ENCODE measurements at regions not wholly inside any gene's neighbourhood (a gene's known extent, or its start where the extent isn't known, plus 50 kb on each side); places are given as distances from the start of the nearest gene placed in this dataset.

- no peak for TF ChIP-seq FOXJ3 (CRISPR knock-in tag; IDR thresholded peaks at IDR 0.05)
- no peak for TF ChIP-seq USF1 (IDR thresholded peaks at IDR 0.05; ENCODE audit: borderline replicate concordance, low read depth)
- no peak for TF ChIP-seq IRF3 (IDR thresholded peaks at IDR 0.05; ENCODE audit: low read depth, low read length)
- TF ChIP-seq GABPA (IDR thresholded peaks at IDR 0.05; ENCODE audit: low read depth) = no peak
- no peak for TF ChIP-seq RXRA (IDR thresholded peaks at IDR 0.05; ENCODE audit: borderline replicate concordance, low read depth)
- TF ChIP-seq RCOR1 (IDR thresholded peaks at IDR 0.05; ENCODE audit: low read length) = no peak
- no peak for TF ChIP-seq ZBTB33 (IDR thresholded peaks at IDR 0.05; ENCODE audit: borderline replicate concordance, low read depth)
- no peak for TF ChIP-seq SIN3A (IDR thresholded peaks at IDR 0.05; ENCODE audit: borderline replicate concordance, low read depth, low read length)
- TF ChIP-seq GATA2 (CRISPR knock-in tag; IDR thresholded peaks at IDR 0.05) = no peak
- TF ChIP-seq ELF1 (IDR thresholded peaks at IDR 0.05) = no peak
- no peak for TF ChIP-seq NRF1 (IDR thresholded peaks at IDR 0.05; ENCODE audit: low read depth, low read length)
- TF ChIP-seq CTCF (IDR thresholded peaks at IDR 0.05) = no peak
- TF ChIP-seq EP300 (IDR thresholded peaks at IDR 0.05; ENCODE audit: borderline replicate concordance in 1 of 2, low read depth in 1 of 2, low read length in 1 of 2) = no peak
- Histone ChIP-seq H3K4me1 (ENCODE audit: control insufficient read depth in 1 of 2, insufficient read depth in 2 of 2, low read depth in 1 of 2, low read length in 1 of 2) (no peaks in the 10 kb centered on the region; a peak in 1 of 4 replicates), H3F3A (replicated peaks; ENCODE audit: insufficient read depth) (no peaks in the 10 kb centered on the region), H4K20me1 (ENCODE audit: insufficient read depth) (no peaks in the 10 kb centered on the region), H3K36me3 (replicated peaks in 1 of 2; ENCODE audit: control insufficient read depth in 1 of 2, insufficient read depth in 2 of 2, low read length in 1 of 2) (no peaks in the 10 kb centered on the region), H3K9ac (no peak overlapping the region), H3K27me3 (ENCODE audit: insufficient read depth) (no peaks in the 10 kb centered on the region), H3K4me3 (ENCODE audit: low read depth in 2 of 2, low read length in 1 of 2) (no peak overlapping the region), H3K79me2 (ENCODE audit: insufficient read depth) (no peaks in the 10 kb centered on the region), H2AFZ (ENCODE audit: low read depth) (no peak overlapping the region), H3K27ac (ENCODE audit: low read depth in 2 of 2, low read length in 1 of 2) (no peak overlapping the region), H3K9me2 (no peaks in the 10 kb centered on the region), H3K9me3 (no peaks in the 10 kb centered on the region), H3K4me2 (no peak overlapping the region)
- no peak for DNase-seq
- POLR2A ChIA-PET = no interaction called here
- WGBS (ENCODE audit: low lambda C conversion rate) = 13% methylated on average over 3 of the region's 3 CpGs
- CTCF ChIA-PET = interaction anchor here (2.3 kb wide), 1 partner anchor 598 kb away, joined by 10 read pairs; no protein-coding TSS in a partner anchor
Measured at GRCh38 chr1:37174341-37174740, 140.0 kb upstream of the GRIK3 start.

Data from SK-N-SH (cell line).